Activated CD4-positive, alpha-beta memory T cell treated with anti-CD3 and anti-CD28 coated beads, Interleukin-2, amount 10 ng/mL, durations not matched to agents 7 days and 5 days (primary cell): ENCODE measurements at regions not wholly inside any gene's neighbourhood (a gene's known extent, or its start where the extent isn't known, plus 50 kb on each side); places are given as distances from the start of the nearest gene placed in this dataset.

Source experiments
- CTCF ChIA-PET: fragments of 350-600 bp; sonication (Branson Sonifier 250); formaldehyde crosslinking; loops from one replicate; lab custom pipeline; 2021; ENCODE audit warnings: antibody characterized with exemption, inconsistent platforms; lab: Charles Lee
- POLR2A ChIA-PET: fragments of 350-600 bp; sonication (Branson Sonifier 250); formaldehyde crosslinking; loops from one replicate; lab custom pipeline; 2021; ENCODE audit warnings: antibody characterized with exemption; lab: Charles Lee
- DNase-seq: peaks from one replicate; pipeline ENCODE4 v3.0.0-alpha.2; 2020
- H3K27ac Mint-ChIP-seq: one replicate; pipeline ENCODE4 v1.8.0; 2021; ENCODE audit warnings: mild to moderate bottlenecking, mixed read lengths
- H3K27me3 Mint-ChIP-seq: one replicate; pipeline ENCODE4 v1.8.0; 2021; ENCODE audit warnings: mixed read lengths
- H3K36me3 Mint-ChIP-seq: one replicate; pipeline ENCODE4 v1.8.0; 2021; ENCODE audit warnings: low read depth, mixed read lengths
- H3K4me1 Mint-ChIP-seq: one replicate; pipeline ENCODE4 v1.8.0; 2021; ENCODE audit warnings: mixed read lengths
- H3K4me3 Mint-ChIP-seq: one replicate; pipeline ENCODE4 v1.8.0; 2021; ENCODE audit warnings: mild to moderate bottlenecking, mixed read lengths
- H3K9me3 Mint-ChIP-seq: one replicate; pipeline ENCODE4 v1.8.0; 2021; ENCODE audit warnings: mixed read lengths

DNA sequence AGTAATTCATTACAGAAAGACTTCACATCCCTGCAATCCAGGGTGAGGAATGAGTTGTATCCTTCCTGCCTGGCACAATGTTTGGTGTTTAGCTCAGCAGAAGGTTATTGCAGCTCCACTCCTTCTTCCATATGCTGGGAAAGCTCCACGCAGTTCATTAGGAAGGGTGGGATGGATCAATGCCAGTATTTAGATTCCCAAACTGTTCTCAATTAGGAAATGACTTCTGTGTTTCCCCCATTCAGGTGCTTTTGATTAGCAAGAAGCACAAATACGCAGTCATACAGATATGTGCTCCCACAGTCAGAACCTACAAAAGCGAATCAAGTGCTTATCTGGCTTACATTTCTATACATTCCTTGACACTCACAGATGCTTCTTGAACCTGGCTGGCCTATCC lies 340.6 kb downstream of the NYAP2 start:
- ChIA-PET POLR2A (no interaction called here), CTCF (no interaction called here)
- Mint-ChIP-seq H3K9me3 (no peaks in the 10 kb centered on the region), H3K4me1 (no peaks in the 10 kb centered on the region), H3K27ac (no peak overlapping the region), H3K36me3 (no peaks in the 10 kb centered on the region), H3K27me3 (no peaks in the 10 kb centered on the region), H3K4me3 (no peak overlapping the region)
- no peak for DNase-seq

- no peak overlapping the region for H3K27ac Mint-ChIP-seq
- no peaks in the 10 kb centered on the region for H3K27me3 Mint-ChIP-seq
Measured at GRCh38 chr2:225739328-225739727, 339.8 kb downstream of the NYAP2 start.

DNA sequence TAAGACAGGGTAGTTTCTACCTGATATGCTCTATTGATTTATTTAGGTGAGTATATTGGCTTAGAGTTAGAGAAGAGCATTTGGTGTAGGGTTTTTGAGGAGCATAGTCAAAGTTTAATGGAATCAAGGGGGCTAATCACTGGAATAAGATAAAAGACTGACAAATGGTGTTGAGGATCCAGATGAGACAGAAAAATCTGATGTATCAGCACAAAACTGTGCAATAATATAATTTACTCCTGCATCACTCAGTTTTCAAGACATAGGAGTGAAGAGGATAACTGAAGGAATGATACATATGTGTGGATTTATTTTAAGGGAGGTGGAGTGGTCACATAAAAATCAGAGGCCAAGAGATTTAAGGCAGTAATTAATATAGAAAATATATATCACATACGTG lies 339.2 kb downstream of the NYAP2 start:
- ChIA-PET POLR2A (no interaction called here), CTCF (no interaction called here)
- Mint-ChIP-seq H3K27me3 (no peaks in the 10 kb centered on the region), H3K27ac (no peak overlapping the region), H3K9me3 (no peaks in the 10 kb centered on the region), H3K4me3 (no peak overlapping the region), H3K4me1 (no peaks in the 10 kb centered on the region), H3K36me3 (no peaks in the 10 kb centered on the region)
- no peak for DNase-seq

More at GRCh38 chr2:225739328-225739727, 339.8 kb downstream of the NYAP2 start:
- ChIA-PET POLR2A (no interaction called here), CTCF (no interaction called here)
- no peak overlapping the region for H3K4me3 Mint-ChIP-seq
- no peaks in the 10 kb centered on the region for H3K36me3 Mint-ChIP-seq
- no peaks in the 10 kb centered on the region for H3K4me1 Mint-ChIP-seq
- DNase-seq = no peak
- H3K9me3 Mint-ChIP-seq = no peaks in the 10 kb centered on the region

DNA sequence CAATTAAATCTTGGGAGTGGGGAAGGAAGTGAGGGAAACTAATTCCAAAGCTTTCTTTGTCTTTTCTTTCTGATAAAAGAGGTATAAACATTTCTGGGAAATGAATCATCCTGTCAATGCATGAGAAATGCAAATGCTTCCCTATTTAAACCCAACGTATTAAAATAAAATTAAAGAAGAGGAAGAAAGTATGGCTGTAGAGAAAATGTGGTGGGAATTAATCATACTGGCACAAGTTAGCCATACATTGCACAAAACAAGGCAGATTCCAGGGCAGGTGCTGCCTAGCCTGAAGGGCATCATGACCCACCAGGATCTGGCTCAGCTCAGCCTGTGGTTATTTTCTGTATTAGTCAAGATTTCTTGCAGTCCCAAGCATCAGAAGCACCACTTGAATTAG lies 338.0 kb downstream of the NYAP2 start:
- POLR2A ChIA-PET = no interaction called here
- DNase-seq = no peak
- no peak overlapping the region for H3K4me3 Mint-ChIP-seq

GRCh38 chr2:225735844-225736243 lies 336.3 kb downstream of the NYAP2 start:
- Mint-ChIP-seq H3K4me3 (no peak overlapping the region), H3K36me3 (no peaks in the 10 kb centered on the region), H3K9me3 (no peaks in the 10 kb centered on the region), H3K27ac (no peak overlapping the region), H3K27me3 (no peaks in the 10 kb centered on the region), H3K4me1 (no peaks in the 10 kb centered on the region)
- ChIA-PET CTCF (interaction anchor here (0.6 kb wide), 1 partner anchor 889 kb away, joined by 4 read pairs; no protein-coding TSS in a partner anchor), POLR2A (no interaction called here)
- no peak for DNase-seq

More for the DNA sequence above, 338.0 kb downstream of the NYAP2 start:
- Mint-ChIP-seq H3K9me3 (no peaks in the 10 kb centered on the region), H3K27ac (no peak overlapping the region), H3K27me3 (no peaks in the 10 kb centered on the region), H3K36me3 (no peaks in the 10 kb centered on the region), H3K4me1 (no peaks in the 10 kb centered on the region)
- CTCF ChIA-PET = no interaction called here

GRCh38 chr2:225725726-225726125 lies 326.2 kb downstream of the NYAP2 start:
- Mint-ChIP-seq H3K36me3 (no peaks in the 10 kb centered on the region), H3K27me3 (no peaks in the 10 kb centered on the region), H3K27ac (no peak overlapping the region), H3K4me1 (no peaks in the 10 kb centered on the region), H3K4me3 (no peak overlapping the region), H3K9me3 (no peaks in the 10 kb centered on the region)
- ChIA-PET CTCF (no interaction called here), POLR2A (no interaction called here)
- DNase-seq = no peak
